ENCODE measurements at regions not wholly inside any gene's neighbourhood (a gene's known extent, or its start where the extent isn't known, plus 50 kb on each side); places are given as distances from the start of the nearest gene placed in this dataset.

DNA sequence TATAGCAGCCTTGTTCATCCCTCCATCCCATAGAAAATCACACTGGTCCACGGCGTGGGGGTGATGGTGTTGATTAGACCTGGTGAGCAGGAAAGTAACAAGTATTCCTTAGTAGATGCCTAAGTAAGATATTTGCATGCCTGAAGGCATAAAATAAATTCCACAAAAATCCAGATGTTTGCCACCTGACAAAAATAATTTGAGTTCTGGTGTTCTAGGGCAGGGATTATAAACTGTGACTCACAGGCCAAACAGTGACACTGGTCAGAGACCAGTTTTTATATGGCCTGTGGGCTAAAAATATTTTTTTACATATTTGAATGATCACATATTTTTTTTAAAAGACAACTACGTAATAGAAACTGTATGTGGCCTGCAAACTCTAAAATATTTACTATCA, 310.7 kb downstream of the RFC3 start:
- no peak for DNase-seq

DNA sequence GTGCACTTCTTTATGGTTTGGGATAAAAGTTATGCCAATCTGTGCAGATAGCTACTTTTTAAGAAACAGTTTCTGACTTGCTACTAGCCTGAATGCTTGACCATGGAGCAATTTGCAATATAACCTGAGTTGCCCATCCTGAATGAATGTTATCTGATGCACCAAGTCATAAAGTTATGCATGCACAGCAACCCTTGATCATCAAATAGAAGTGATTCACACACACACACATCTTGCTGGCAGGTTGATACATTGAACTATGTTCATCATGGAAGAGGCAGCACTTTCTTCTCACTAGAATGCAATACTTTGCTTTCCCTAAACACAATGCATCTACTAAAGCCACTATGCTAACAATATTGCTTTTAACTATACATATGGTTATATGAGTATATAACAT, 311.5 kb downstream of the RFC3 start:
- DNase-seq = no peak

DNA sequence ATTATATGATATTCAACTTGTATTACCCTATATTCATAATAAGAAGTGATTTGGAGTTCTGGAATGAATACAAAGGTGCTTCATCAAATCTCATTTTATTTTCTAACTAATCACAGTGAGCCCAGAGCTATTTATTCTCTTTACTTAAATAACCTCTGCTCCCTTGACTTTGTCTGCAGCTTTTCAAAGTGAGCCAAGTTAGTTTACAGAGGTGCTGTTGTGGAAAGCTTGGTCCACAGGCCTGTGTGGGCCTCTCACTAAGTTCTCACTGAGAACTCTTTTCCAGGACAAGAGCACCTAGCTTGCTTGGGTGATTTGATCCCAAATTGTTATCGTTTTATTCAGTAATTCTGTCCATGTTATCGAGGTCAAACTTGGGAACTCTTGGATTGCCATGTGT, 319.3 kb downstream of the RFC3 start:
- no peak for DNase-seq

DNA sequence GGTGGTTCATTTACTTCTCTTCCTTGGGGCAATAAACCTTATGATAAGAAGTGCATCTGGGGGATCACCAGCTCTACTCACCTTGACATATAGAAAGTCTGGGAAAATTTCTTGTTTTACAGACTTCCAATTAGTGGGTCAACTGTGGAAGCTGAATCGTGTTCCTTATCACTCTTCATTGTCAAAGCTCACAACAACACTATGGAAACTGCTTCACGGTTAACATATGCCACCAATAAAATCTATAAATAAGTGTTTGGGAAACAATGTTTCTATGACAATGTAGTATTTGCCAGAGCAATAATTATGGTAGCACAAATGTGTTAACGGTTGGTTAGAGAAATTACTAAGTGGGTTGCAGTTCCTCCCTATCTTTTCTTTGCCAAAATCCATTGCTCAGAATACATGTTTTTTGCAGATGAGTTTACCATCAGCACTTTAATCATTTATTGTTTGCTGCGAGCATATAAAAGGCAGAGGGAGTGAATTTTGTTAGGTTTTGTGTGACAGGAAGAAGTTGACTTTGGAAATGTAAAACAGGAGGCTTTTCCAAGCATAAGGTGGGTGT, 321.8 kb downstream of the RFC3 start:
- DNase-seq = no peak

DNA sequence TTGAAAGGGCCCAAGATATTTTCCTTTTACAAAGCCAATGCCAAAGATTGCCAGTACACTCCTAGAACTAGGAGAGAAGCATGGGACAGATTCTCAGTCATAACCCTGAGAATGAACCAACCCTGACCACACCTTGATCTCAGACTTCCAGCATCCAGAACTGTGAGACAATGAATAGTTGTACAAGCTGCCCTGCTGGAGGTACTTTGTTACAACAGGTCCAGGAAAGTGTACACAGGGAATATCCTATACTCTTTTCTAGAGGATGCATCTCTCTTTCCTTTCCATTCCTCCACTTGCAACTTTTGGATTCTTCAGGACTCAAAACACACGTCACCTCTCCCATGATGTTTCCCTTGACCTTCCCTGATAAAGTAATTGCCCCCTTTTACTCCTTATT, 325.7 kb downstream of the RFC3 start:
- no peak for DNase-seq

DNA sequence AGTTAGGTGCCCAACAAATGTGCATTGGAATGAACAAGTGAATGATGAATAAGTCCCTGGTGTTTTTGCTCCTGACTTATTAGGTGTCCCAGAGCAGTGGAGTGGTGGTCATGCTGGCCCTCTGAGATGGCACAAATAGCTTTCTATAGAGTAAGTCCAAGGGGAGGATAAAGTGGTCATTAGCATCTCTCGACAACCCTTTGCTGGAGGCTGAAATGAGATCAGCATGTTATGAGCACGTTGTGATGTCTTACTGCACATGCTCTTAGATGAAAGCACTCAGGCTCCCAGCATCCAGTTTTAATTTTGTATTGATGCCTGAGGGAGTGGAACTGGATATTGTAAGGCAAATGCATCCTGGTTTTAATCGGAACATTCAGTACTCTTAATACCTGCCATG, 326.2 kb downstream of the RFC3 start:
- no peak for DNase-seq

DNA sequence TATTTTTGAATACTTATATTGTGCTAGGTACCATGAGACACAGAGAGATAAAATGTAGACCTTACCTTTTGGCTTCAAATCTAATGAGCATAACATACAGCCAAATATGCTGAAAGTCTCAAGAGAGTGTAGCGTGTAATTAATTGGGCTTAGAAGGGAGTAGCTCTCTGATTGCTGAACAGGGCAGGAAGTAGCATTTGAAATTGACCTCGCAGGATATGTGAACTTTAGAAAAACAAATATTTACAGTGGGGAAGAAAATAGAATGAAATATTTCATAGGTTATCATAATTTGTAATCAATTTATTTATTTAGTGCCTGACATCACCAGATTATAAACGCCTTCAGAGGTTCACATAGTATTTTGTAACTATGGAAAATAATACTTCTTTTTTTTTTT, 327.1 kb downstream of the RFC3 start:
- no peak for DNase-seq

DNA sequence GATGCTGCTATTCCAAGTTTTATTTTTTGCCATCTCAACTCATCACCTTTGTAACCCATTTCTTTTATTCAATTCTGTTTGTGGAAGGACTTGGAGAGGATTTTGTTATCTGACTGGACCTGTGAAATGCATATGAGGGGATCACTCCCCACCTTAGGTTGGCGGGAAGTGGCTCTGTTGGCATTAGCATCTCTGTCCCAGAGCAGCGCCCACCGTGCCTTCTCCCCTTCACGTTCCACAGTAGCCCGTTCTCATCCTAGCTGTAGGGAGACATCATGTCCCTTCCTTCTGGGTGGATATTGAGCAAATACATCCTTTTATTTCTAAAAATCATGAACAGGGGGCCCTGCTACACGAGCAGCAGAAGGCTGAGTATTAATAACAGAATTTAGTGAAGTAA, 330.4 kb downstream of the RFC3 start:
- DNase-seq = no peak

DNA sequence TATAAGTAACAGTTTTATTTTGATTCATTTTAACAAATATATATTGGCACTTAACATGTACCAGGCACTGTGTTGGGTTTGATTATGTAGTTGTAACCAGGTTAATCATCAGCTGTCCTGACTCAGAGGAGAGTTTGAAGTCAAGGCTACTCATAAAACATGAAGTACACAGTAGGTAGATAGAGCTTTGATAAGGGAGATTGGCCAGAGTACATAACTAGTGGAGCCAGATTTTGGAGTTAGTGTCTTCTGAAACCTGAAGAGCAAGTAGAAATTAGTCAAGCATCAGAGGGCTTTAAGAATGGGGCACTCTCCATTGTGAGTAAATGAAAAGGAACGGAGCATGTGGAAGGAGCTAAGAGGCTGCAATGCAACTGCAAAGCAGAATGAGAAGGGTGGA, 333.9 kb downstream of the RFC3 start:
- no peak for DNase-seq

DNA sequence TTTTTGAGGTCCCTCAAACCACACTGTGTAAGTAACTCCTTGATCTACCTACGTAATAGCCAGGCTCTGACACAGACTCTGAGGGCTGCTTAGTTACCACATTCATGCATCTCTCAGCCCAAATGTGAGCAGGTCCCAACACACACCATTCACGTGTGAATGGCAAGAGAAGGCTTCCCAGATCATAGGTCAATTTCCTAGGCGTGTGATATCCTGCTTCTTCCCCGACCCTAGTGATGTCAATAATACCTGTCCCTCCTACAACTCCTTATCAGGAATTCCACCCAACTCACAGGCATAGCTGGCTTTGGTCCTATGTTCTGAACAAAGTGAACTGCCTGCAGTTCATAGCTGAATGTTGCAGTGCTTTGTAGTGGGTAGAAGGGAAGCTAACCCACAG, 334.5 kb downstream of the RFC3 start:
- no peak for DNase-seq

DNA sequence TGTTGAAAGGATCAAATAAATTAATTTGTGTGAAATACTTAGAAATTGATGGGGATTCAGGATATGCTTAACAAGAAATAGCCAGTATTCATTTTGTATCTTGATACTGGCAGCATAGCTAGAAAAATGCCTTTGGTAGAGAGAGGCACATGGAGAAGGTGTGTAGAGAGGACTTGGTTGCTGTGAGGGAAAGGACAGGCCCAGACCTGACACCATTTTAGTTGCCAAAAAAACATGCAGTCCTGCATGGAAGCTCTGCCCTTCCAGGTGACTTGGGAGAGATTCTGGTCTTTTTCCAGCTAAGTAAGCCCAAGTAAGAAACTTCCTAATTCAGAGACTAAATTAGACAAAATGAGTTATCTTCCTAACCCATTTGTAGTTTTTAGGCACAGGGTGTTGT, 335.0 kb downstream of the RFC3 start:
- DNase-seq = no peak

DNA sequence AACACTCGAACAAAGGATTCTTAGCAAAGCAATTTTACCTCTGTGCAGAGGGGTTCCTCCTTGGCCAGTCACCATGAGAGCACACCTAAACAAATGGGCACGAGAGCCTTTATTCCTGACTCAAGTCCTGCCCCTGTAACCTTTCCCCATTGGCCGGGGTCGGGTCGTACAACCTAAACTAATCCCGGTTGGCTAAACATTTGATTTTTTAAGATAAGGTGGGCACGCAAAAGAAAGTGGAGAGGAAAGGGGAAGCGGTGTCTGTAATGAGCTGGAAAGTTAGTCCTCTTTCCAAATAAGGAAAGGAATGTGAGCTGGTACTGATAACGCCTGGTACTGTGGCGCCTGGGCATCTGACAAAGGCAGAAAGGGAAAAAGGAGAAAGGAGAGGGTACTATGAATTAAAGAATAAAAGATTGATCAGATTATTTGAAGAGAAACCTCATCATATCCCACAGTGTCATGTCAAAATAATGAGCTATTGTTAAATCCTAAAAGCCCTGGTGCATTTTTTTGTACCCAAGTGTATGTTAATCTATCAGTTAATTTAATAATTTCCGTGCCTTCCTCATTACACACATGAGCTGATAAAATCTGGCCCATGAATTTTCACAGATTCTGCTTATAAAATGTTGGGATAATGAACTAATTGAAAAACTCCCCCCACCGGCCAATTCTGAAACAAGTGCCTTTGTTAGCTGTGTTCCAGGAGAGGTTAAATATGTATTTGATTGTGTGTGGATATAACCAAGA, 335.7 kb downstream of the RFC3 start:
- no peak for DNase-seq

DNA sequence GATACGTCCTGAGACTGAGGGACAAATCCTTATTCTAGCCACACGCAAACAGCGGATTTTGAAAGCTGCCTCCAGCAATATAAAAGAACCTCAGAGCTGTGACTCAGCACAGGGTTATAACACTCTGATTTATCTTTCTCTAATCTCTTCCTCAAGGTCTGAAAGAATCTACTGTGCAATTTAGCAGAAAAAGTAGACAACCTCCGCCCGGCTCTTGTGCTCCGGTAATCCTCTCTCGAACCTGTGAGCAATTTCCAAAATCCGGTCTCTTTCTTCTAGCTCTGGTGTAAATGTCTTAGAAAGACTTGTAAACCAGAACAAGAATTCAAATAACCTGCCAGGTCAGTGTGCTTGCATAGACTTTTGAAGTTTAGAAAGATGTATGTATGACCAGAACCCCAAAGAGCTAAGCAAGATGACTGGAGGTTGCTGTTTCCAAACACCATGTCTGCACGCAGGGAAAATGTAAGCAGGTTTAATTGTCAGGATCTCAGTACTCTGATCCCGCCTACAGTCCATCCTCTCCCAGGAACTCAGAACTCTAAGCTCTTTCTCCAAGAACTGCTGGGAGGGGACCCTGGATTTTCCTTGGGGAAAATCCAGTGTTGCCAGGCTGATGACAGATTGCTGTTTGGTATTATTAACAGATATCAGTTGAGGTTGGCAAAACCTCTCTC, 338.1 kb downstream of the RFC3 start:
- DNase-seq = no peak

DNA sequence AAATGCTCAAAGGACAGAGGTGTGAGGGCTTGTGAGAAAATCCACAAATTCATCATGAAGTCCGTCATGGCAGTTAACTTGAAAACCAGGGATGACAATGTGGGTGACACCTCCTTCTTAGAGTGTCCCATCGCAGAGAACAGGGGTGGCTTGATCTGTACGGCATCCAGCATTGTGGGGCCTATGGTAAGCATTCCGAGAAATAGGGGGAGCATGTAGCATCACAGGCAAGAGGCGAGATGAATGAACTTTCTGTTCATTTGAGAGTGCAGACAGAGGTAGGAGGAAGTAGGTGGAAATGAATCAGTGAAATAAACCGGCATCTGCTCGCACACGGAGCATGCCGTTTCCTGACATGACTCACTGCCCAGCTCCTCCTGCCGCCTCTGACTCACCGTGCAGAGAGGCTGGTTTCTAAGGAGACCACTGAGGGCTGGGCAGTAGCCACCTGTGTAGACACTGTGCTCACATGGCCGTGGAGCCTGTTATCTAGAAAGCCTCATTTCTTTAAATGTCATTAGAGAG, 339.0 kb downstream of the RFC3 start:
- DNase-seq = peak; percentile 21

DNA sequence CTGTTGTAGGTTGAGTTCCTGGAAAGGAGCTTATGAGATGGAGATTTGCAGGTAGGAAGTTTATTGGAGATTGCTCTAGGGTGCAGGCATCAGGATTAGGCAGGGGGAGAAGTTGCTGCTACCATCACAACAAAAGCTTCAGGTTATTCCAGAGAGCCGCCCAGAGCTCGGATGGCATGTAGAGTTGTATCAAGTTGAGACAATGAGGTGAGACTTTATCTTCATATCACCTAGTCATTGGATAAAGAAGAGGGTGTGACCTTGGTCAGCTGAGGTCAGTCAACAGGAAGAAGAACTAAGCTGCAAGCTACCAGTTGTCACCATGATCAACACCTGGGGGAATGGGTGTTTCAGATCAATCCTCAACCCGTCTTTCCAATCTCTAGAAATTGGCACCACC, 342.0 kb downstream of the RFC3 start:
- no peak for DNase-seq

DNA sequence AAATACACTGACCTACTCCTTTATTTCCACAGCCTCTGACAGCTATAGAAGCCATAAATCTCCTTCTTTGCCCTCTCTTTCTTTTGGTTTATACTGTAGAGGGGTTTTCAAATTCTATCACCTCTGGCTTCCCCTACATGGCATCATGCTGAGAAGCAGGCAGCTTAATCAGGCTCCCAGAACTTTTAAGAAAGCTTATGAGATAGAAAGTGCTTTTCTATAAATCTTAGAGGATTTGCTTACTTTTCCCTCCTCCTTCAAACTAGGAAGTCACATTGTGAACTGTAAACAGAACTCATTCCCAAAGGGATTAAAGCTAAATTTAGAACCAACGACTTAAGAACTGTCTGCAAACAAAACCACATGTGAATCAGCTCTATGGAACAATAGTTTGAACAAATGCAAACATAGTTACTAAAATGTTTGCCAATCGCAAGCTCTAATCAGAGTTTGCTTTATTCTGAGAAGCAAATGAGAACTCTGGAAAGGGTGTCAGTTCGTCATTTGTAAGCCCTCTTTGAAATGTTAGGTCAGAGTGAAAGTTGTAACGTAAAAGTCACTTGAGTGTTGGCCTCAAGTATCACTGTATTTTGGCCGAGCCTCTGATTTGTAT, 344.1 kb downstream of the RFC3 start:
- DNase-seq = no peak

DNA sequence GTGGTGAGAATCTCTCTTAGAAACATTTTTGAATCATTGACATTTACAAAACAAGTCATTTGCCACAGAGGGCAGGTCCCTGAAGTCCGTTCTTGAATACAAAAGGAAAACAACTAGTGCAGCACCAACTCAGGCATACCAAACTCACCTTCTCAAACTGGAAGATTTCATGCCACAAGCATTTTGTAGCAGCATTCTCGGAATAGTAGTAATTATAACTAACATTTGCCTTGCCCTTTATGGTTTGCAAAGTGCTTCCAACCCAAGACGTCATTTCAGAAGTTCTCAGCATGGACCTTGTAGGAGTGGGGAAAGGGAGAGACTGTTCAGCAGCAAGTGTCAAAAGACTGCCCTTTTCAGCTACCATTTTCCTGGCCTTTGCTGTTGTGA, 344.6 kb downstream of the RFC3 start:
- DNase-seq = no peak

DNA sequence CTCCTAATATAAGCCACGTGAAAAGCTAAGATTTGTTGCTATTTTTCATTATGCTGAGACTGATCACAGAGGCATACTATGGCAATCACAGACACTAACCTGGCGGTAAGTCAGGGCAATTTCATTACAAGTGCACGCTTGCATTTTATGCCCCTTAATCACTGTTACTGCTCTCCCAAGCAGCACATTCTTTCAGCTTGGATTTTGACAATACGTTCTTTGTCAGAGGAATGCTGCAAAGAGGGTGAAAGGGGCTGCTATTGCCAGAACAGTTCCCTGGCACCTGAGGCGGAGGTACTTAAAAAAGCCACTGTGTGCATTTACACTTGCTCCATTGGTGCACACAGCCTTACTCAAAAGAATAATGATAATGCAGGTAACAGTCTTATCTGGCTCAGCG, 346.6 kb downstream of the RFC3 start:
- no peak for DNase-seq

DNA sequence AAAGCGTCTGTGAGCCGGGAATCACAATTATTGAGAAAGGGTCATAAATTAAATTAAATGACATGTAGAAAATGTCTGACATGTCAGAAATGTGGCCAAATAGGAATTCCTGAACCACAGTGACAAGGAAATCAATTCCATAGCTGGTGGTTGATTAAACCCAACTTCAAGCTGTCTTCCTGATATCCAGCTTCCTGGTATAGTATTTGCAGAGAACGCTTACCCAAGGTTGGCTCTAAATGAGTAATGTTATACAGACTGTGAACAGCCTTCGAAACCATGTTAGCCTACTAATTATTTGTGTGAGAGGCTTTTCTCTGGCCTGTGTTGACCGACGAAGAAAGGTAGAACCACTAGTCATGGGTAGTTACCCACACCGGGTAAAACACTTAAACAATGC, 347.2 kb downstream of the RFC3 start:
- no peak for DNase-seq

DNA sequence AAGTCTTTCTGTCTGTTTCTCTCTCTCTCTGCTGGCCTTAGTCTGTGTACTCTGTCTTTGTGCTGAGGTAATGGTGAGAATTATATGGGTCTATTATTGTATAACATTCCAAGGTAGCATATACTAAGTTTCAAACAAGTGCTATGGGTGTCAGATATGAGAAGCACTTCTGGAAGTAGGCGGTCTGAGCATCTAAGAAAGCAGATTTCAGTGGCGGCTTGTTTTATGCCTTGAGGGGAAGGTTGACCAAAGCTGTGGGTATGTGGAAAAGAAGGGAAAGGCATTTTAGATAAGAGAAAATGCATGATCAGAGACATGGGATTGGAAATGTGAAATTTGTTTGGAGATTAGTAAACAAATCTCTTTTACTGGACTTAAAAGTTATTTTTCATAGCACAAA, 348.5 kb downstream of the RFC3 start:
- no peak for DNase-seq

DNA sequence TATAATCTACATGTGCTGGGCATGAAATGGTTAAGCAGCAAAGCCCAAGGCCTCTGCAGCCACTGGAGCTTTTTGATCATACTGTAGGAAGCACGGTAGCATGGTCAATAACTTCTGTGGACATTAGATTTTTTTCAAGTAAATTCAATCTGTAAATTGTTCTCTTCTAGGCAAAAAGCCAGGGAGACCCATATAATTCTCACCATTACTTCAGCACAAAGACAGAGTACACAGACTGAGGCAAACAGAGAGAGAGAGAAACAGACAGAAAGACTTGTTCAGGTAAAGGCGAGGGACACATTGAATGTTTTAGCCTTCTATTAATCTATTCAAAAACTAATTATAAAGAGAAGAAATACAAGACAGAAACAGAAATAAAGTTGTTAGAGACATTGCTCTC, 349.4 kb downstream of the RFC3 start:
- DNase-seq = no peak

DNA sequence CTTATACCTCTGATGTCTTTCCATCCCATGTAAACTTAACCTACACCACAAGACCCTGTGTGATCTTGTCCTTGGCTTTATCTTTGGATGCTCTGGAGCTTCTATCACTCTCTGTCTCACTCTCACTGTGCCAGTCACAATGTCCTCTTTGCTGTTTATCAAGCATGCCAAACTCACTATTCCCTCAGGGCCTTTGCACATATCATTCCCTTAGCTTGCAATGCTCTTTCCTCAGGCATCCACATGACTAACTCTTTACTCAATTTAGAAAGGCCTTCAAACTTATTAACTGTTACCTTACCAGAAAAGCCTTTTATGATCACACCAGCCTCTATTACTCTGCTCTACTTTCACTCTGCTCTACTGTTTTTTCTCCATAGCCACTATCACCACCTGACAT, 354.1 kb downstream of the RFC3 start:
- no peak for DNase-seq

DNA sequence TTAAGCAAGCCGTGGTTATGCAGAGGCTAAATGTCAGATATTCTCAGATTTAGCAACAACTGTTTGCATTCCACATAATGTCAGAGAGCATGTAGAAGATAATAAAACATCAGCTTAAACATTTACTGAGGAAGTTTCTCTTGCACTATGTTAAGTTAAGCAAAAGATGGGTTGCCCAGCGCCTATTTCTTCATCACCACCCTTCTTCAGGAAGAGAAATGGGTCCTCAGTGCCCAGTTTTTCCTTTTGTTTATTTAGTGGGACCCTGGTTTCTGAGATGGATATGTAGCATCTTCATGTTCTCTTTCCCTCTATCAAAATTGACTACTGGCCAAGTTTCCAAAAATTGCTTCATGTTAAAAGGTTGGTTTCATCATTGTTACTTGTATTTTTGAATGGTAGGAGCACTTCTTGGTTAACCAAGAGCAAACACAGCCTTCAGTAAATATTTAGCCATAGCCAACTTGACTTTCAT, 356.8 kb downstream of the RFC3 start:
- no peak for DNase-seq

DNA sequence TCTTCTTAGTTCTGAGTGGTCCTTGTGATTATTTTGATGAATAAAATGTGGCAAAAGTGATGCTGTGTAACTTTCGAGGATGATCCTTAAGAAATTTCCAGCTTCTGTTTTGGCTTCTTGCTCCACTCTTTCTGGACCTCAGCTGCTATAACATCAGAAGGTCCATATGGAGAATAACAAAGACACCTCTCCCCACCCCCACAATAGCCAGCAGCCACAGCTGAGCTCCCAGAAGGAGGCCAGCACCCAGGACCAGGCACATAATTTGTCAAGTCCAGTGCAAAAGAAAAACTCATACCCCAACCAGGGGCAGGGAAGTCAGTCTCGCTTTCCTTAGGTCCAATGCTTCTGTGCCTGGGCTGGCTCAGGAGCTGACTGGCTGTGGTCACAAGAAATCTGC, 357.6 kb downstream of the RFC3 start:
- DNase-seq = no peak

Measured in NCI-H526 treated with DMSO at 0.1 percent for 48 hours (cell line).